ENCODE measurements at regions not wholly inside any gene's neighbourhood (a gene's known extent, or its start where the extent isn't known, plus 50 kb on each side); places are given as distances from the start of the nearest gene placed in this dataset.

DNA sequence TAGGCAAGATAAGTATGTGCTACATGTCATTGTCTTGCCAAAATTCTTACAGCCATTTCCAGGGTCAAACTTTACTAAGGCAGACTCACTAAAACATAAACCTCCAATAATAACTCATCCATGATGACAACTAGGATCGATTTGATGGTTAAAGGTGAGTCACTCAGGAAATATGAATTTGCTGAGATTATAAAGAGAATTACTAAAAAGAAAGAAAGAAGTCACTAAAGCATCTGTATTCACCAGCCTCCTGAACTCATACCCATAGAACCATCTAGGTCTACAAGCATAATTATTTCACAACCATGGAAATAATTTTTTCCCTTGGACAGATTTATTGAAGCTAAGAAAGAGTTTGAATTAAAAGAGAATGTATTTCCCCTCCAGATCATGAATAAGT is 258.6 kb downstream of the TLE1 start:
- TF ChIP-seq EZH2phosphoT487 (IDR thresholded peaks at IDR 0.05; ENCODE audit: low read depth, severe bottlenecking, unreplicated experiment), result no peak
- TF ChIP-seq, protein P1, sequence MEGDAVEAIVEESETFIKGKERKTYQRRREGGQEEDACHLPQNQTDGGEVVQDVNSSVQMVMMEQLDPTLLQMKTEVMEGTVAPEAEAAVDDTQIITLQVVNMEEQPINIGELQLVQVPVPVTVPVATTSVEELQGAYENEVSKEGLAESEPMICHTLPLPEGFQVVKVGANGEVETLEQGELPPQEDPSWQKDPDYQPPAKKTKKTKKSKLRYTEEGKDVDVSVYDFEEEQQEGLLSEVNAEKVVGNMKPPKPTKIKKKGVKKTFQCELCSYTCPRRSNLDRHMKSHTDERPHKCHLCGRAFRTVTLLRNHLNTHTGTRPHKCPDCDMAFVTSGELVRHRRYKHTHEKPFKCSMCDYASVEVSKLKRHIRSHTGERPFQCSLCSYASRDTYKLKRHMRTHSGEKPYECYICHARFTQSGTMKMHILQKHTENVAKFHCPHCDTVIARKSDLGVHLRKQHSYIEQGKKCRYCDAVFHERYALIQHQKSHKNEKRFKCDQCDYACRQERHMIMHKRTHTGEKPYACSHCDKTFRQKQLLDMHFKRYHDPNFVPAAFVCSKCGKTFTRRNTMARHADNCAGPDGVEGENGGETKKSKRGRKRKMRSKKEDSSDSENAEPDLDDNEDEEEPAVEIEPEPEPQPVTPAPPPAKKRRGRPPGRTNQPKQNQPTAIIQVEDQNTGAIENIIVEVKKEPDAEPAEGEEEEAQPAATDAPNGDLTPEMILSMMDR (IDR thresholded peaks at IDR 0.05; ENCODE audit: poor library complexity), result no peak
- no peak for TF ChIP-seq EZH2 (IDR thresholded peaks at IDR 0.05; ENCODE audit: borderline replicate concordance)

All from hepatocyte (in vitro differentiated cells).